Hematopoietic multipotent progenitor cell treated with erythropoietin and hydrocortisone succinate and interleukin-3 and kit ligand, for 17 days (in vitro differentiated cells): ENCODE measurements at regions not wholly inside any gene's neighbourhood (a gene's known extent, or its start where the extent isn't known, plus 50 kb on each side); places are given as distances from the start of the nearest gene placed in this dataset.

Source experiments
- DNase-seq: peaks from one replicate; pipeline ENCODE4 v3.0.0-alpha.2; 2015; ENCODE audit warnings: low spot score

DNA sequence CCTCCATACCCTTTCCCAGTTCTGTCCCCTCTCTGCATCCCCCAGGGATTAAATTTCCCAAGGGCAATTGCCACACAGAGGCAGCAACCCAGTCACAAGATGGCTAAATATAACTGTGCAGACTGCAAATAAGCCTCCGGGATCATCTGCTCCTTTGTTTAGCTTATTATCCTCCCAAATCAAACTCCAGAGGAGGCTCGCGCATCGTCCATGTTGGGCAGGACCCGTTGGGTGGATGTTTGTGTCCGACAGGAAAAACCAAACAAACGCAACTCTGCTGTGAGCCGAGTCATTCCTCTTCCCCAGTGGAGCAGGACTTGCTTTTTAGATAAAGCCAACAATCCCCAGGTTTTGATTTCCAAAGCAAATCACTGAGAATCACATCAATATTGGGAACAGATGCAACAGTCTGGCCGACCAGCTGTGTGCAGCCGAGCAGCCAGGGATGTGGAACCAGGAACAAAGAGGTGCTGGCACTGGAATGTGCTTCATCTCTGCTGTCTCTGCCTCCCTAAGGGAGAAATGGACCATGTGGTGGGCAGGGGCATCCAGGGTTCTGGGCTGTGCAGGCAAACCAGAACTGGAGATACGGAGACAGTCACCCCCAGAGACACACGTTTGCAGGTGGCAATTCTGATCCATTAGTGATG lies 89.8 kb downstream of the PTTG1 start:
- DNase-seq: no peak
